GM21529 (cell line): ENCODE measurements at regions not wholly inside any gene's neighbourhood (a gene's known extent, or its start where the extent isn't known, plus 50 kb on each side); places are given as distances from the start of the nearest gene placed in this dataset.
"Not testable (repeated sequence)": the region's sequence is repeated elsewhere in the genome, so short reads cannot be mapped to it uniquely, and the experiment has no call there.

Source experiments
- ATAC-seq: cut with Tn5 transposase; IDR thresholded peaks from one replicate; pipeline ENCODE4 v1.9.1; 2021; ENCODE audit not compliant: unreplicated experiment

DNA sequence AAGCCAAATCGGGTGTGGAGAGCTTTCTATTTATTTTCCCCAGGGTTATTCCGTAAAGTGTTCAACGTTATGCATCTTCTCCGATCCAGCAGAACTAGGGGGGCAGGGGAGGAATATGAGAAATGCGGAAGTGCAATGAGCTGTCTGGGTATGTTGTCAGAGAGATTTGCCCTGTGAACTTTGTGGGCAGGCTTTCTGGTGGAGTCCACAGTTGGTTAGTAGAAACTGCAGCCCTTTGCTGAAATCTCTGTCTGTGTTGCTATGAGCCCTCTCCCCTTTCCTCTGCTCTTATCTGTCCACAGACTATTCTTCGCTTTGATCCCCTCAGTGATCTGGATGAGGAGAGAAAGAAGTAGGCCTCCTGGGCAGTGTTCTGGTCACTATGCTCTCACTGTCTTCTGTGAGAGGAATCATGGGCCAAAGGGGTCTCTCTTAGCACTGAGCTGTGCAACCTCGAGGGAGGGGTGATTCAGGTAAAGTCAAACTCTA lies 158.9 kb upstream of the FUT9 start:
- ATAC-seq = no peak

GRCh38 chr6:95865857-95866256 lies 149.9 kb upstream of the FUT9 start:
- ATAC-seq = no peak

DNA sequence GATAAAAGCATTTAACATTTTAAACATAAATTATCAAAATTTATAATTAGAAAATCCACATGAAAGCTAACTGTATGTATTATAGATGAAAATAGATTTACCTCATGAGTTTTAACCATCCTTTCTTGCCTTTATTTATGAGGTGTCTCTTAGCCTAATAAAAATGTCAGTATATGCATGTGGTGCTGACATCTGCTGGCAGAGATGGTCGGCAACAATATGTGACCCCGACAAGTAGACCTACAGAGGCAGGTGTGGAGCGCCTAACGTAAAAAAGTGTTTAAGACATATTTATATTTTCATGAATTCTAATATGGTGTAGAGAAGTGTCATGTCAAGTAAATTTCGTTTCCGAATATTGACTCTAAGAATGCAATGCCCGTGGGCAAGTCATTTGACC lies 149.0 kb upstream of the FUT9 start:
- ATAC-seq = no peak

GRCh38 chr6:95867205-95867604 lies 148.6 kb upstream of the FUT9 start:
- ATAC-seq = no peak

- ATAC-seq = no peak
These were observed 138.3 kb upstream of the FUT9 start for GRCh38 chr6:95877480-95877879.

GRCh38 chr6:95879856-95880255 lies 135.9 kb upstream of the FUT9 start:
- no peak for ATAC-seq

DNA sequence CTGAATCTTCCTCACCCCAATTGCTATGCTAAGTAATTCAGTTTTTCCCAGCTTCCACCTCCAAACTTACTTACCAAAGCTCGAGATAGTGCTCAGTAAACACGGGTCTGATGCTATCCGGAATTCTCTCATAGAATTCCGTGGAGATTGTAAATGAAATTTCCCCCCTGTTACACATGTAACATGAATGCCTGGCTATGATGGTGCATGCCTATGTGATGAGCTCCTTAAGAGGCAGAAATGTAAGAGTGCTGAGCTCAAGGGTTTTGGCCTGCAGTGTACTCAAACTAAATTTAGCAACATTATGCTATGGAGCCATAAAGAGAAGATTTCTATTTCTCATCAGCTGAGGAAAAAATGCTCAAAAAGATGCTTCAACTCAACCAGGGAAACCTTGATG lies 133.4 kb upstream of the FUT9 start:
- ATAC-seq = no peak

- not testable (repeated sequence) for ATAC-seq
These were observed 127.1 kb upstream of the FUT9 start for GRCh38 chr6:95888711-95889110.

GRCh38 chr6:95905132-95905531 lies 110.6 kb upstream of the FUT9 start:
- no peak for ATAC-seq

- ATAC-seq = no peak
These were observed 98.7 kb upstream of the FUT9 start for GRCh38 chr6:95917034-95917433.

DNA sequence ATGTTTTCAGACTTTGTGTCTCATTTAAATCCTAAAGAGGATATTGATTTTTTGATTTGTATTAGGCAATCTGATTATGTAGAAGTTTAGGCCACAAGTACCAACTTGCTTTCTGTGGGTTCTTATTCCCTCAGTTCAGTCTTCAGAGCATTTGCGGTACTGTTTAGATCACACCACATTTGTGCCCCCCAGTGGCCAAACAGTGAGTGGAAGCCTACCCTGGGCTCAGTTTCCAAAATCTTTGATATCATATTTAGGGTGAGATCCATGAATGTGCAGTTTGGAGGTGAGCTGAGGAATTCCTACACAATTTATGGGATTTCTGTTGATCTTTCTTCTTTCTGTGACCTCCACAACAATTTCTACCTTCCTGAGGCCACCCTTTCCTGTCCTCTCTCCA lies 92.3 kb upstream of the FUT9 start:
- peak; percentile 77 for ATAC-seq

DNA sequence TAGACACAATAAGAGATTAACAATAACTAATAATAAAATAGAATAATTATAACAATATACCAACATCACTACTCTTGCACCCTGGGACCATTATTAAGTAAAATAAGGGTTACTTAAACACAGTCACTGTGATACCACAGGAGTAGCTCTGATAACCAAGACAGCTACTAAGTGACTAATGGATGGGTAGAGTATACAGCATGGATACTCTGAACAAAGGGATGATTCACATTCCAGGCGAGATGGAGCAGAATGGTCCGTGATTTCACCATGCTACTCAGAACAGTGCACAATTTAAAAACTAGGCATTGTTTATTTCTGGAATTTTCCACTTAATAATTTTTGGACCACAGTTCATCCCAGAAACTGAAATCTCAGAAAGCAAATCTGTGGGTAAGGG lies 80.0 kb upstream of the FUT9 start:
- ATAC-seq = no peak

- ATAC-seq = no peak
These were observed 68.9 kb upstream of the FUT9 start for GRCh38 chr6:95946906-95947305.

- ATAC-seq = no peak
These were observed 67.5 kb upstream of the FUT9 start for GRCh38 chr6:95948324-95948723.

GRCh38 chr6:95949985-95950384 lies 65.8 kb upstream of the FUT9 start:
- no peak for ATAC-seq

GRCh38 chr6:95958686-95959085 lies 57.1 kb upstream of the FUT9 start:
- no peak for ATAC-seq

DNA sequence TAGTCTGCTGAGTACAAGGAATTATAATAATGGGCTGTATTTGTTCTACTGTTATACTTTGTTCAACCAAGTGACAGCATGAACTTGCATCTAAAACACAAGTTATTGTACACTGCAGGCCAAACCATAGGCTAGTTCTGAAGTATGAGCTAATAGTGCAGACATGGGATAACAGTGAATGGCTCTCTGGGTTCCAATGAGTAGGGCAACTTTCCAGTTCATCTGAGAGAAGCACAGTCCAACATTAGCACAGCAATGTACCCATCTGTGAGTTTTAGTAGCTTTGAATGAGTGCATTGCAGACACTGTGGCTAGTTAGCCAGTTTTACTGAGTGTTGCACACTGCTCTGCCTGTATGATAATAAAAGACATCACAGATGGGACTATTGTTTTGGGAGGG lies 56.5 kb upstream of the FUT9 start:
- ATAC-seq = no peak
